Endothelial cell (in vitro differentiated cells): ENCODE measurements at regions not wholly inside any gene's neighbourhood (a gene's known extent, or its start where the extent isn't known, plus 50 kb on each side); places are given as distances from the start of the nearest gene placed in this dataset.
A peak's percentile ranks its signal among the peaks of the same experiment; 100 is the strongest.

ENCODE experiments used
- DNase-seq: peaks from one replicate; pipeline ENCODE4 v3.0.0; 2021; ENCODE audit warnings: low spot score
- H3K27ac Mint-ChIP-seq: one replicate; pipeline ENCODE4 v1.8.0; 2021; ENCODE audit warnings: mixed read lengths, inconsistent platforms; ENCODE audit not compliant: unreplicated experiment
- H3K27me3 Mint-ChIP-seq: one replicate; pipeline ENCODE4 v1.8.0; 2021; ENCODE audit warnings: mild to moderate bottlenecking, moderate library complexity, mixed read lengths, inconsistent platforms; ENCODE audit not compliant: unreplicated experiment
- H3K36me3 Mint-ChIP-seq: one replicate; pipeline ENCODE4 v1.8.0; 2021; ENCODE audit warnings: mild to moderate bottlenecking, low read depth, mixed read lengths, inconsistent platforms; ENCODE audit not compliant: unreplicated experiment
- H3K4me1 Mint-ChIP-seq: one replicate; pipeline ENCODE4 v1.8.0; 2021; ENCODE audit warnings: mild to moderate bottlenecking, mixed read lengths, inconsistent platforms; ENCODE audit not compliant: unreplicated experiment
- H3K4me3 Mint-ChIP-seq: one replicate; pipeline ENCODE4 v1.8.0; 2021; ENCODE audit warnings: mild to moderate bottlenecking, mixed read lengths, inconsistent platforms; ENCODE audit not compliant: unreplicated experiment
- H3K9me3 Mint-ChIP-seq: one replicate; pipeline ENCODE4 v1.8.0; 2021; ENCODE audit warnings: mixed read lengths, inconsistent platforms; ENCODE audit not compliant: unreplicated experiment
- CTCF ChIP-seq: fragments of 200-600 bp; sonication (generic); IDR thresholded peaks from one replicate; pipeline ENCODE4 v1.5.0; 2021; ENCODE audit warnings: antibody characterized with exemption; ENCODE audit not compliant: unreplicated experiment

GRCh38 chr14:41303506-41303905 lies 303.2 kb upstream of the LRFN5 start:
- Mint-ChIP-seq H3K4me1 (no peaks in the 10 kb centered on the region), H3K27me3 (no peaks in the 10 kb centered on the region), H3K9me3 (no peaks in the 10 kb centered on the region), H3K36me3 (no peaks in the 10 kb centered on the region), H3K27ac (no peak overlapping the region), H3K4me3 (no peak overlapping the region)
- no peak for TF ChIP-seq CTCF
- no peak for DNase-seq

- Mint-ChIP-seq H3K4me3 (no peak overlapping the region), H3K36me3 (no peaks in the 10 kb centered on the region), H3K9me3 (no peaks in the 10 kb centered on the region), H3K27ac (no peak overlapping the region), H3K4me1 (no peaks in the 10 kb centered on the region), H3K27me3 (no peaks in the 10 kb centered on the region)
- DNase-seq: no peak
- no peak for TF ChIP-seq CTCF
Observed at GRCh38 chr14:41302776-41303175, 303.9 kb upstream of the LRFN5 start.

DNA sequence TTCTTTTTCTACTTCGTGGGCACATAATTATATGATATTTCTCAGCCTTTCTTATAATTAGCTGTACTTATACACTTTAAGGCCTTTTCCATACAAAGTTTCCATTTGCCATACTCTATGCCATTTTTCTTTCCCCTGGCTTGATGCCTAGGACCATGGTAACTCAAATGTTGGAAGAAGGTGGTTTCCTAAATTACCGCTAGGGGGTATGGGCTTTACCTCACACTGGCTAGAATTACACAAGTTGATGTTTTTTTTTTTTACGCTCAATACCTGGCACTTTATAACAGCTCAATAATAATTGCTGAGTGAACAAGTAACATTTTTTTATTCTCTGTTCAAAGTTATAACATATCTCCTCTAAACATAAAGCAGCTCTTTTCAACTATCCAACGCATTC lies 306.8 kb upstream of the LRFN5 start:
- no peaks in the 10 kb centered on the region for H3K36me3 Mint-ChIP-seq
- DNase-seq: no peak
- H3K4me1 Mint-ChIP-seq: no peaks in the 10 kb centered on the region
- no peaks in the 10 kb centered on the region for H3K9me3 Mint-ChIP-seq
- TF ChIP-seq CTCF: peak; percentile 41
- H3K27ac Mint-ChIP-seq: no peak overlapping the region
- no peaks in the 10 kb centered on the region for H3K27me3 Mint-ChIP-seq
- no peak overlapping the region for H3K4me3 Mint-ChIP-seq

GRCh38 chr14:41298328-41298690 lies 308.4 kb upstream of the LRFN5 start:
- Mint-ChIP-seq H3K4me1 (no peaks in the 10 kb centered on the region), H3K27me3 (no peaks in the 10 kb centered on the region), H3K36me3 (no peaks in the 10 kb centered on the region), H3K9me3 (no peaks in the 10 kb centered on the region), H3K4me3 (no peak overlapping the region), H3K27ac (no peak overlapping the region)
- no peak for TF ChIP-seq CTCF
- no peak for DNase-seq

GRCh38 chr14:41297576-41298327 lies 308.9 kb upstream of the LRFN5 start:
- Mint-ChIP-seq H3K9me3 (no peaks in the 10 kb centered on the region), H3K27me3 (no peaks in the 10 kb centered on the region), H3K27ac (no peak overlapping the region), H3K4me1 (no peaks in the 10 kb centered on the region), H3K4me3 (no peak overlapping the region), H3K36me3 (no peaks in the 10 kb centered on the region)
- TF ChIP-seq CTCF: no peak
- DNase-seq: no peak
